ENCODE measurements at regions not wholly inside any gene's neighbourhood (a gene's known extent, or its start where the extent isn't known, plus 50 kb on each side); places are given as distances from the start of the nearest gene placed in this dataset.

DNA sequence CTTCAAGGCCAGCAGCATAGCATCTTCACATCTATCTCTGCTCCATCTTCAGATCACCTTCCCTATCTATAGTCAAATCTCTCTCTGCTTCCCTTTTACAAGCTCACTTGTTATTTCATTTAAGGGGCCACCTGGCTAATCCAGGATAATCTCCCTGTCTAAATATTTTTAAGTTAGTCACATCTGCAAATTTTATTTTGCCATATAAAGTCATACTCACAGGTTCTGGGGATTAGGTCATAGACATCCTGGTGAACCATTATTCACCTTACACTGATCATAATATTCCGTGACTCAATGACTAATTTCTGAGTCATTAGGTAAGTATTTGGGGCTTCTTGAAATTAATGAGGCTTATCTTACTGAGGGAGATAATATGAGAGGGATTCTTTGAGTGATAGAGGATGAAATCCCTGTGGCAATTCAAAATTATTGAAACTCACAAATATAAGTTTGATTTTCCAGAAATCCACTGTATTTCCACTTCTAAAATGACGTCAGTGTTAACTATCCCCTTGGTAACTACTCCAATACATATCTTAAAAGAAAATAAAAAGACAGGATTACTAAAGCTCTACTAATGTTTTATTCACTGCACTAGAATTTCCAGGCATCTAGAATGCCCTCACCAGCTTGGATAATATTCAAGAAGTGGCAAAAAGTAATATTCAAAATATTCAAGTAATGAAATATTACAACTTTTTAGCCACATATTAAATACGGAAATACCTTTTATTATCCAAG, 93.7 kb upstream of the RBMS3 start:
- no peak for TF ChIP-seq POLR2AphosphoS5 (IDR thresholded peaks at IDR 0.05)
- TF ChIP-seq, protein P1, sequence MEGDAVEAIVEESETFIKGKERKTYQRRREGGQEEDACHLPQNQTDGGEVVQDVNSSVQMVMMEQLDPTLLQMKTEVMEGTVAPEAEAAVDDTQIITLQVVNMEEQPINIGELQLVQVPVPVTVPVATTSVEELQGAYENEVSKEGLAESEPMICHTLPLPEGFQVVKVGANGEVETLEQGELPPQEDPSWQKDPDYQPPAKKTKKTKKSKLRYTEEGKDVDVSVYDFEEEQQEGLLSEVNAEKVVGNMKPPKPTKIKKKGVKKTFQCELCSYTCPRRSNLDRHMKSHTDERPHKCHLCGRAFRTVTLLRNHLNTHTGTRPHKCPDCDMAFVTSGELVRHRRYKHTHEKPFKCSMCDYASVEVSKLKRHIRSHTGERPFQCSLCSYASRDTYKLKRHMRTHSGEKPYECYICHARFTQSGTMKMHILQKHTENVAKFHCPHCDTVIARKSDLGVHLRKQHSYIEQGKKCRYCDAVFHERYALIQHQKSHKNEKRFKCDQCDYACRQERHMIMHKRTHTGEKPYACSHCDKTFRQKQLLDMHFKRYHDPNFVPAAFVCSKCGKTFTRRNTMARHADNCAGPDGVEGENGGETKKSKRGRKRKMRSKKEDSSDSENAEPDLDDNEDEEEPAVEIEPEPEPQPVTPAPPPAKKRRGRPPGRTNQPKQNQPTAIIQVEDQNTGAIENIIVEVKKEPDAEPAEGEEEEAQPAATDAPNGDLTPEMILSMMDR (IDR thresholded peaks at IDR 0.05) = no peak
- no peak for TF ChIP-seq POLR2A (IDR thresholded peaks at IDR 0.05; ENCODE audit: low read depth)
- no peak for TF ChIP-seq EP300 (IDR thresholded peaks at IDR 0.05)

Data from esophagus muscularis mucosa (tissue), 4 donors.